Gastroesophageal sphincter (tissue), 3 donors: ENCODE measurements at regions not wholly inside any gene's neighbourhood (a gene's known extent, or its start where the extent isn't known, plus 50 kb on each side); places are given as distances from the start of the nearest gene placed in this dataset.

ENCODE experiments used
- CTCF ChIP-seq, 4 experiments: fragments of 200-600 bp in 2 of 4; fragments of 450-650 bp in 2 of 4; sonication (generic) in 1 of 4; IDR thresholded peaks; one replicate each; pipeline ENCODE4 v1.5.1; 2017 to 2019; ENCODE audit warnings: antibody characterized with exemption in 4 of 4, mild to moderate bottlenecking in 2 of 4, moderate library complexity in 2 of 4
- POLR2AphosphoS5 ChIP-seq: sonication (generic); formaldehyde crosslinking; IDR thresholded peaks from one replicate; pipeline ENCODE4 v1.6.1; 2017; ENCODE audit warnings: antibody characterized with exemption

- TF ChIP-seq POLR2AphosphoS5 (no peak), CTCF (IDR thresholded peaks at IDR 0.05) (no peak)
Measured at GRCh38 chr6:165752451-165752850, 89.4 kb upstream of the PDE10A start.
